ENCODE measurements at regions not wholly inside any gene's neighbourhood (a gene's known extent, or its start where the extent isn't known, plus 50 kb on each side); places are given as distances from the start of the nearest gene placed in this dataset.
"Not testable (repeated sequence)": the region's sequence is repeated elsewhere in the genome, so short reads cannot be mapped to it uniquely, and the experiment has no call there.

DNA sequence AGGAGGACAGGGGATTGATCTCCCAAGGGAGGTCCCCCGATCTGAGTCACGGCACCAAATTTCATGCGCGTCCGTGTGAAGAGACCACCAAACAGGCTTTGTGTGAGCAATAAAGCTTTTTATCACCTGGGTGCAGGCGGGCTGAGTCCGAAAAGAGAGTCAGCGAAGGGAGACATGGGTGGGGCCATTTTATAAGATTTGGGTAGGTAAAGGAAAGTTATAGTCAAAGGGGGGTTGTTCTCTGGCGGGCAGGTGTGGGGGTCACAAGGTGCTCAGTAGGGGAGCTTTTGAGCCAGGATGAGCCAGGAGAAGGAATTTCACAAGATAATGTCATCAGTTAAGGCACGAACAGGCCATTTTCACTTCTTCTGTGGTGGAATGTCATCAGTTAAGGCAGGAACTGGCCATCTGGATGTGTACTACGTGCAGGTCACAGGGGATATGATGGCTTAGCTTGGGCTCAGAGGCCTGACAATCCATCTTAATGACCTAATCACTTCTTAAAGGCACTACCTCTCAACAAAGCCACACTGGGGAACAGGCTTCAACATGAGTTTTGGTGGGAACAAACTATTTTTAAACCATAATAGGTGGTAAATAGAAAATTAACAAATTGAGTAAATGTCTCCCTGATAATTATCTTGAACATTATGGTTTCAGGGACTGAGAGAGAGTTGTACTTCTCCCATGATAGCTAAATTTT is 70.2 kb downstream of the RAP2B start:
- TF ChIP-seq, protein P1, sequence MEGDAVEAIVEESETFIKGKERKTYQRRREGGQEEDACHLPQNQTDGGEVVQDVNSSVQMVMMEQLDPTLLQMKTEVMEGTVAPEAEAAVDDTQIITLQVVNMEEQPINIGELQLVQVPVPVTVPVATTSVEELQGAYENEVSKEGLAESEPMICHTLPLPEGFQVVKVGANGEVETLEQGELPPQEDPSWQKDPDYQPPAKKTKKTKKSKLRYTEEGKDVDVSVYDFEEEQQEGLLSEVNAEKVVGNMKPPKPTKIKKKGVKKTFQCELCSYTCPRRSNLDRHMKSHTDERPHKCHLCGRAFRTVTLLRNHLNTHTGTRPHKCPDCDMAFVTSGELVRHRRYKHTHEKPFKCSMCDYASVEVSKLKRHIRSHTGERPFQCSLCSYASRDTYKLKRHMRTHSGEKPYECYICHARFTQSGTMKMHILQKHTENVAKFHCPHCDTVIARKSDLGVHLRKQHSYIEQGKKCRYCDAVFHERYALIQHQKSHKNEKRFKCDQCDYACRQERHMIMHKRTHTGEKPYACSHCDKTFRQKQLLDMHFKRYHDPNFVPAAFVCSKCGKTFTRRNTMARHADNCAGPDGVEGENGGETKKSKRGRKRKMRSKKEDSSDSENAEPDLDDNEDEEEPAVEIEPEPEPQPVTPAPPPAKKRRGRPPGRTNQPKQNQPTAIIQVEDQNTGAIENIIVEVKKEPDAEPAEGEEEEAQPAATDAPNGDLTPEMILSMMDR (conservative IDR thresholded peaks at IDR 0.05 in 1 of 2, IDR thresholded peaks at IDR 0.05 in 1 of 2; ENCODE audit: low read depth in 1 of 2, low read length in 2 of 2), result not testable (repeated sequence)
- TF ChIP-seq EZH2 (IDR thresholded peaks at IDR 0.05; ENCODE audit: low read length, missing control alignments), result not testable (repeated sequence)

All from fibroblast of lung (primary cell).